ENCODE measurements at regions not wholly inside any gene's neighbourhood (a gene's known extent, or its start where the extent isn't known, plus 50 kb on each side); places are given as distances from the start of the nearest gene placed in this dataset.

DNA sequence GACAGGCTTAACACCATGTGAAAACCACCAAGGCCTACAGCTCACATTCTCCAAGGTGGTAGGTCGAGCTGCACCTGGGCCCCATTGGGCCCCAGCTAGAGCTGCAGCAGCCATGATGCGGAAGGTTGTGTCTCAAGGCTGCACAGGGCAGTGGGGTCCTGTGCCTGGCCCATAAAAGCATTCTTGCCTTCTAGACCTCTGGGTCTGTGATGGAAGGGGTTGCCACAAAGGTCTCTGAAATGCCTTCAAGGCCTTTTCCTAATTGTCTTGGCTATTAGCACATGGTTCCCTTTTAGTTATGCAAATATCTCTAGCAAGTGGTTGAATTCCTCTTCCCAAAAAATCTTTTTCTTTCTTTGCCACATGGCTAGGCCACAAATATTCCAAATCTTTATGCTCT lies 52.5 kb upstream of the C11orf58 start:
- no peak for DNase-seq (ENCODE audit: low read depth)

- DNase-seq (ENCODE audit: low read depth) = no peak
These were observed 59.9 kb upstream of the C11orf58 start for GRCh38 chr11:16678466-16679116.

- no peak for DNase-seq (ENCODE audit: low read depth)
These were observed 68.5 kb upstream of the C11orf58 start for GRCh38 chr11:16669799-16670415.

- DNase-seq (ENCODE audit: low read depth) = no peak
These were observed 105.9 kb upstream of the C11orf58 start for GRCh38 chr11:16632295-16633200.

DNA sequence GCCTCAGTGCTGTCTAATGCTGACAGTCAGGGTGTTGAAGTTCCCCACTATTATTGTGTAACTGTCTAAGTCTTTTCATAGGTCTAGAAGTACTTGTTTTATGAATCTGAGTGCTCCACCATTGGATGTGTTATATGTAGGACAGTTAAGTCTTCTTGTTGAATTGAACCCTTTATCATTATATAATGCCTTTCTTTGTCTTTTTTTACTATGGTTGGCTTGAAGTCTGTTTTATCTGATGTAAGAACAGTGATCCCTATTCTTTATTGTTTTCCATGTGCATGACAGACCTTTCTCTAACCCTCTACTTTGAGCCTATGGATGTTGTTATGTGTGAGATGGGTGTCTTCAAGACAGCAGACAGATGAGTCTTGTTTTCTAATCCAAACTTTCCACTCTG lies 107.8 kb upstream of the C11orf58 start:
- DNase-seq (ENCODE audit: low read depth) = no peak

DNA sequence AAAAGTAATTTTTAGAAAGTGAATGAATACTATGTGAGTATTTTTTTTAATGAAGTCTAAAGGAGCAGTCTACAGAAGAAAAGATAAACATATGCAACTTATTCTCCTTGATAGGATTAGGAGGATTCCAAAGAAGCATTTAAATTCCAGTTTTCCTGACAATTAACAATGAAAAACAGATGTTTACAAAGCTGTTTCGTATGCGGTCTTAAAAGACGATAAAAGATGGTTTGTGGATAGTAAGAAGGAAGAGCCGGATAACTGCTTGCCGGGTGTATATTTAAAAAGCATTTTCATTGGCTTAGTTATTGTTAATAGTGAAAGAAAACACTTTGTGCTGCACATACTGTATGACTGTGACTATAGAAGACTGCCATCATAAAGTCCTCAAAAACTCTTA lies 120.0 kb upstream of the C11orf58 start:
- DNase-seq (ENCODE audit: low read depth) = no peak

DNA sequence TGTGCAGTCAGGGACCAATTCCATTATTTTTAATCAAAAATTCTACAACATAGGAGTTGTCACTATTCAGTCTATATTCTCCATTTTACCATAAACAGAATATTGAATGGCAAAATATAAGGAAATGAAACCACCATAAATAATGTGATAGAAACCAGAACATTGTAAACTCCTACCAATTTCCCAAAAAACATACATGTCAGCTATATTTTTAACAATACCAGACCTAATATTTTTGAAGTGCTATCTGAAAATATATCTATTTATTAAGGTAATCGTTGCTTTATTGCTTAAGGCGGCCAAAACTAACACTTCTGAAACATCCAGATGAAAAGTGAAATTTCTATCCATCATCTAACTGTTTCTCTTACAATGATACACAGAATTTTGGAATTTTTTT lies 123.0 kb upstream of the C11orf58 start:
- DNase-seq (ENCODE audit: low read depth) = no peak

GRCh38 chr11:16613512-16614381 lies 124.7 kb upstream of the C11orf58 start:
- peak; percentile 37 for DNase-seq (ENCODE audit: low read depth)

DNA sequence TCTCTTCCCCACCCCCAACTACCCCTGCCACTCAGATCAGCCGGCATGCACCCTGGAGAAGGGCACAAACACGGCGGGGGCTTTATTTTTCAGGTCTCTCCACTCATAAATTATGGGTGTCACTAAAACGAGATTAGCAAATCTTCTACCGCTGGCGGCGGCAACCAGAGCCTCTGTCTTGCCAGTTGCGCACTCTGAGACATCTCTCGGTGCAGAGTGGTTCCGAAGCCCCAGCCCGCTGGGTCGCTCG lies 125.3 kb upstream of the C11orf58 start:
- no peak for DNase-seq (ENCODE audit: low read depth)

- no peak for DNase-seq (ENCODE audit: low read depth)
These were observed 125.7 kb upstream of the C11orf58 start for GRCh38 chr11:16612566-16613261.

DNA sequence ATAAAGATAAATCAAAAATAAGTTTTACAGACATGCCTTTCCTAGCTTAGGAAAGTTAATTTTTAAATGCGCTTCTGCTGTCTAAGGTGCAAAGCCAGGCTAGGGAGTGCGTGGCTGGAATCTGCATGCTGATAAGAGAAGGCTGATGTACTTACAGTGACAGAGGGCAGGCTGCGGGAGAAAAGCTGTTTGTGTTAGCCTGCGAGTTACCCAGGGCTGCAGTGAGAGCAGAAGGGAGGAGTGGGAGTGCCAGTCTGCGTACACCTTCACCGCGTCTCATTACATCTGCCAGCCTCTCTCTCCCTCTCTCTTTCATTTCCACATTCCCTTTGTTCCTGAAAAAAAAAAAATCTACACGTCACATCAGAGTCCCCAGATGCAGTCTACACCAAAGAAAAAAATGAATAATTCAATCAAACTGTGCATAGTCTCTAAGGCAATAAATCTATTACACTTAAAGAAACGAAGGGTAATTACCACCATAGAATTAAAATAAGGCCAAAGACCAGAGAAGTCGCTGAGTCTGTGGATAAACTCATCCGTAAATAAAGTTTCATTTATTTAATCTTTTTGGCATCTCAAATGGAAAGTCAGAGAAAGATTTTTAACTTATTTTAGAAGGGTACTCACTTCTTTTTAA lies 126.4 kb upstream of the C11orf58 start:
- DNase-seq (ENCODE audit: low read depth) = no peak

- DNase-seq (ENCODE audit: low read depth) = no peak
These were observed 127.0 kb upstream of the C11orf58 start for GRCh38 chr11:16611401-16611921.

GRCh38 chr11:16610738-16611388 lies 127.6 kb upstream of the C11orf58 start:
- DNase-seq (ENCODE audit: low read depth) = no peak

DNA sequence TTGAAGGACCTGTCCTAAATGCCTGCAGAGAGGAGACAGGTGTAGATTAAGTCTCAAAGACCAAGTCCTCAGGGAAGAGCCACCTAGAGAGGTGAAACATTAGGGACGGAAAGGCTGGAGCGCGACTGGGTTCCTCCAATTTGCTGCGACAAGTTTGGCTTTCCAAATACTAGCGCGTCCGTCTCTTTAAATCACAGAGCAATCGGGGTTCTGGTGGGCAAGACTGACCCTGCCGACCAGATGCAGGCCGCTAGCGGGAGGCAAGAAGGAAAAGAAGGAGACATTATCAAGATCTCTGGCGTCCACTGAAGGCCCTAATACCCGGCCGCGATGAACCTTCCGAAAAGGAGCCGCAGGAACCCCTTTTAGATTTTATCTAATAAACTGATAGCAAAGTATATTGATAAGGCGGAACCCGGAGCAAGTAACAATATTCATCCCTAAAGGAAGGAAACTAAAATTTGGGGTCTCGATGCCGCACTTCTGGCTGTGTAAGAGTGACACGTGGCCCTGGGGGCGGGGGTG lies 128.2 kb upstream of the C11orf58 start:
- DNase-seq (ENCODE audit: low read depth) = no peak

DNA sequence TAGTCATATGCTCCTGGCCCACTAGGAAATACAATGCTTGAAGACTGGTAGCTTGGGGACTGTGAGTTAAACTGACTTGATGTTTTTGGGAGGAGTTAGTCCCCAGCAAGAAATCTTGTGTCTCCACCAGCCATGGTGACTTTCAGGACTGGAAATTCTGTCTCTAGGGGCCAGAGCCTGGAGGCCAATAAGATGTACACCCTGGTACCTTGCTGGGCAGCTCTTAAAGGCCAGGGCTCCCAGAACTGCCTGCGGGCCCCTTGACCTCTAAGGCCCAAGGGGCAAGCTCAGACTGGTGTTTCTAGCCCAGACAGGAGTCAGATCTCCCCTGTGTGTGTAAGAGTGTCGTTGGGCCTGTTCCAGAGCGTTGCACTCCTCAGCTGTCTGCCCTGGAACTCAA lies 128.7 kb upstream of the C11orf58 start:
- DNase-seq (ENCODE audit: low read depth) = no peak

- DNase-seq (ENCODE audit: low read depth) = no peak
These were observed 130.5 kb upstream of the C11orf58 start for GRCh38 chr11:16607675-16608644.

DNA sequence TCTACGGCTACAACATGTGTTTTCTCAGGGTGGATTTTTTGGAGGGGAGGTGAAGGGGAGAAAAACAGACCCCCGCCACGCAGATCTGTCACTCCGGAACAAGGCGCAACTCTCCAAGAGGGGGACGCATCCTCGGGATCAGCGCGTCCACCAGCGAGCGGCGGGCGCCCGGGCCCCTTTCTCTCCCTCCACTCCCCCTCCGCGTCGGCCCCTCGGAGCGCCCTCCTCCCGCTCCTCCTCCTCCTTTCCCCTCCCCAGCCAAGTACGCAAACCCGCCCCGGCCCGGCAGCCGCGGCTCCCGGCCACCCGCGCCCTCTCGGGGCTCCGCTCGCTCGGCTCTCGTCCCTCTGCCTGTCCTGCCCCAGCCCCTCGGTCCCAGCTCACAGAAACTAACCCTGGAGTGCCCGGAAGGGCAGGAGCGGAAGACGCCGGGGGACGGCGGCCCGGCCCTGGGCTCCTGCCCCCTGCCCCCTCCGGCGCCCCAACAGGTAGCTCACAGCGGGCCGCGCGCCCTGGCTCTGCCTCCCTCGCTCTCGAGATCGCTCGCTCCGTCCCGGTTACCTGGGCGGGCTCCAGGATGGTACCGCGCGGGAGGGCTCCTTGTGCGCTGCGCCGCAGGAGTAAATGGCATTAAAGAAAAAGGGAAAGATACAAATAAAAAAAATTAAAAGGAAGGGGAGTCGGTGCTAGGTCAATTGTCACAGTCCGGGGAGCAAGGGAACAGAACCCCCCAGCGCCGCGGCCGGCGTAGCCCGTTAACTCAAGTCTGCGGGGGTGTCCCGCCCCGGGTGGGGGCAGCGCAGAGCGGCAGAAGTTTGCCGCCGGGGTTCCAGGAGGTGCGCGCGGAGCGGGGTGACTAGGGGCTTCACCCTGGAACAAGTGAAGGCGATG lies 131.4 kb upstream of the C11orf58 start:
- no peak for DNase-seq (ENCODE audit: low read depth)
